ENCODE measurements at regions not wholly inside any gene's neighbourhood (a gene's known extent, or its start where the extent isn't known, plus 50 kb on each side); places are given as distances from the start of the nearest gene placed in this dataset.
"Not testable (repeated sequence)": the region's sequence is repeated elsewhere in the genome, so short reads cannot be mapped to it uniquely, and the experiment has no call there.

GRCh38 chr16:22572331-22573224 is 61.9 kb downstream of the NPIPB5 start:
- H3K4me1 ChIP-seq; H3K36me3 ChIP-seq; intact Hi-C loops (cut with DNase I; ENCODE audit: low total_unique reads); H3K9me3 ChIP-seq; H3K4me3 ChIP-seq; DNase-seq (ENCODE audit: low spot score in 2 of 2); H3K27me3 ChIP-seq; H3K27ac ChIP-seq: not testable (repeated sequence)

- intact Hi-C loops (cut with DNase I; ENCODE audit: low total_unique reads); DNase-seq (ENCODE audit: low spot score in 2 of 2); H3K4me3 ChIP-seq; H3K27ac ChIP-seq; H3K9me3 ChIP-seq; H3K27me3 ChIP-seq; H3K36me3 ChIP-seq; H3K4me1 ChIP-seq: not testable (repeated sequence)
These were observed 62.5 kb downstream of the NPIPB5 start for GRCh38 chr16:22573225-22573530.

- H3K36me3 ChIP-seq; H3K9me3 ChIP-seq; H3K4me3 ChIP-seq; intact Hi-C loops (cut with DNase I; ENCODE audit: low total_unique reads); H3K27ac ChIP-seq; H3K27me3 ChIP-seq; H3K4me1 ChIP-seq; DNase-seq (ENCODE audit: low spot score in 2 of 2): not testable (repeated sequence)
These were observed 65.8 kb downstream of the NPIPB5 start for GRCh38 chr16:22576506-22576905.

- H3K4me3 ChIP-seq; H3K27me3 ChIP-seq; H3K9me3 ChIP-seq; H3K36me3 ChIP-seq; DNase-seq (ENCODE audit: low spot score in 2 of 2); intact Hi-C loops (cut with DNase I; ENCODE audit: low total_unique reads); H3K4me1 ChIP-seq; H3K27ac ChIP-seq: not testable (repeated sequence)
These were observed 72.5 kb downstream of the NPIPB5 start for GRCh38 chr16:22583195-22583594.

GRCh38 chr16:22584459-22584858 is 73.8 kb downstream of the NPIPB5 start:
- H3K36me3 ChIP-seq; H3K9me3 ChIP-seq; H3K27me3 ChIP-seq; H3K4me1 ChIP-seq; DNase-seq (ENCODE audit: low spot score in 2 of 2); H3K27ac ChIP-seq; intact Hi-C loops (cut with DNase I; ENCODE audit: low total_unique reads); H3K4me3 ChIP-seq: not testable (repeated sequence)

GRCh38 chr16:22584941-22585340 is 74.2 kb downstream of the NPIPB5 start:
- H3K4me1 ChIP-seq; H3K36me3 ChIP-seq; H3K9me3 ChIP-seq; H3K27me3 ChIP-seq; H3K27ac ChIP-seq; intact Hi-C loops (cut with DNase I; ENCODE audit: low total_unique reads); DNase-seq (ENCODE audit: low spot score in 2 of 2); H3K4me3 ChIP-seq: not testable (repeated sequence)

- intact Hi-C loops (cut with DNase I; ENCODE audit: low total_unique reads); DNase-seq (ENCODE audit: low spot score in 2 of 2); H3K27ac ChIP-seq; H3K27me3 ChIP-seq; H3K36me3 ChIP-seq; H3K4me1 ChIP-seq; H3K4me3 ChIP-seq; H3K9me3 ChIP-seq: not testable (repeated sequence)
These were observed 74.7 kb downstream of the NPIPB5 start for GRCh38 chr16:22585431-22585830.

- H3K9me3 ChIP-seq; intact Hi-C loops (cut with DNase I; ENCODE audit: low total_unique reads); H3K27ac ChIP-seq; H3K27me3 ChIP-seq; DNase-seq (ENCODE audit: low spot score in 2 of 2); H3K36me3 ChIP-seq; H3K4me1 ChIP-seq; H3K4me3 ChIP-seq: not testable (repeated sequence)
These were observed 76.0 kb downstream of the NPIPB5 start for GRCh38 chr16:22586732-22587131.

GRCh38 chr16:22589757-22590156 is 79.1 kb downstream of the NPIPB5 start:
- H3K36me3 ChIP-seq; intact Hi-C loops (cut with DNase I; ENCODE audit: low total_unique reads): not testable (repeated sequence)

GRCh38 chr16:22596445-22597045 is 85.9 kb downstream of the NPIPB5 start:
- H3K4me3 ChIP-seq; intact Hi-C loops (cut with DNase I; ENCODE audit: low total_unique reads); DNase-seq (ENCODE audit: low spot score in 2 of 2); H3K9me3 ChIP-seq; H3K4me1 ChIP-seq; H3K36me3 ChIP-seq; H3K27me3 ChIP-seq; H3K27ac ChIP-seq: not testable (repeated sequence)

More at GRCh38 chr16:22589757-22590156, 79.1 kb downstream of the NPIPB5 start:
- not testable (repeated sequence) for DNase-seq (ENCODE audit: low spot score in 2 of 2); H3K27ac ChIP-seq; H3K4me1 ChIP-seq; H3K27me3 ChIP-seq; H3K9me3 ChIP-seq; H3K4me3 ChIP-seq

- H3K4me1 ChIP-seq; DNase-seq (ENCODE audit: low spot score in 2 of 2); intact Hi-C loops (cut with DNase I; ENCODE audit: low total_unique reads); H3K4me3 ChIP-seq; H3K27ac ChIP-seq; H3K9me3 ChIP-seq; H3K27me3 ChIP-seq; H3K36me3 ChIP-seq: not testable (repeated sequence)
These were observed 93.1 kb downstream of the NPIPB5 start for GRCh38 chr16:22603744-22604143.

GRCh38 chr16:22606619-22607018 is 95.9 kb downstream of the NPIPB5 start:
- intact Hi-C loops (cut with DNase I; ENCODE audit: low total_unique reads); H3K27me3 ChIP-seq; H3K9me3 ChIP-seq: not testable (repeated sequence)

GRCh38 chr16:22609798-22610197 is 99.1 kb downstream of the NPIPB5 start:
- H3K9me3 ChIP-seq; DNase-seq (ENCODE audit: low spot score in 2 of 2); H3K27ac ChIP-seq; H3K27me3 ChIP-seq; H3K36me3 ChIP-seq; H3K4me1 ChIP-seq; H3K4me3 ChIP-seq; intact Hi-C loops (cut with DNase I; ENCODE audit: low total_unique reads): not testable (repeated sequence)

More at GRCh38 chr16:22606619-22607018, 95.9 kb downstream of the NPIPB5 start:
- DNase-seq (ENCODE audit: low spot score in 2 of 2); H3K4me1 ChIP-seq; H3K36me3 ChIP-seq; H3K27ac ChIP-seq; H3K4me3 ChIP-seq: not testable (repeated sequence)

- H3K4me3 ChIP-seq; H3K9me3 ChIP-seq; H3K4me1 ChIP-seq; intact Hi-C loops (cut with DNase I; ENCODE audit: low total_unique reads); H3K27ac ChIP-seq; H3K27me3 ChIP-seq; H3K36me3 ChIP-seq; DNase-seq (ENCODE audit: low spot score in 2 of 2): not testable (repeated sequence)
These were observed 100.4 kb downstream of the NPIPB5 start for GRCh38 chr16:22611128-22611527.
